ENCODE measurements at regions not wholly inside any gene's neighbourhood (a gene's known extent, or its start where the extent isn't known, plus 50 kb on each side); places are given as distances from the start of the nearest gene placed in this dataset.

GRCh38 chr2:94762600-94762999, 108.6 kb upstream of the TEKT4 start:
- Histone ChIP-seq H3K56ac (replicated peaks; ENCODE audit: insufficient read length, low read depth, low read length) (no peak overlapping the region), H3K4me3 (ENCODE audit: extremely low read depth in 1 of 4, insufficient read depth in 2 of 4, low read depth in 3 of 4, low read length in 4 of 4) (no peak overlapping the region), H3K4me2 (ENCODE audit: insufficient read depth in 1 of 2, low read depth in 2 of 2, low read length in 2 of 2) (no peak overlapping the region), H3K9me3 (ENCODE audit: insufficient read depth in 2 of 2, low read depth in 1 of 2, low read length in 1 of 2) (peaks cover 72 to 96% of the 10 kb centered on the region in 2 experiments), H3K23me2 (ENCODE audit: low read depth, low read length) (no peaks in the 10 kb centered on the region), H3K79me1 (ENCODE audit: low read depth, low read length) (no peaks in the 10 kb centered on the region), H2AFZ (ENCODE audit: low read length) (no peak overlapping the region), H2BK12ac (ENCODE audit: low read depth, low read length) (no peak overlapping the region), H2AK5ac (ENCODE audit: low read depth, low read length) (no peak overlapping the region), H3K23ac (ENCODE audit: insufficient read length) (no peak overlapping the region), H3K4me1 (replicated peaks in 1 of 4; ENCODE audit: control insufficient read depth in 3 of 4, insufficient read depth in 4 of 4, low read length in 3 of 4) (no peaks in the 10 kb centered on the region), H3K79me2 (ENCODE audit: control insufficient read depth in 1 of 2, insufficient read depth in 2 of 2, low read length in 2 of 2) (no peaks in the 10 kb centered on the region), H3K9ac (replicated peaks in 1 of 4; ENCODE audit: extremely low read depth in 1 of 4, low read depth in 3 of 4, low read length in 3 of 4) (no peak overlapping the region), H2BK15ac (ENCODE audit: low read length) (no peak overlapping the region), H3K18ac (ENCODE audit: extremely low read depth, low read length) (no peak overlapping the region), H2BK5ac (ENCODE audit: low read depth, low read length) (no peak overlapping the region), H3K36me3 (ENCODE audit: control insufficient read depth in 2 of 4, insufficient read depth in 4 of 4, low read length in 3 of 4) (no peaks in the 10 kb centered on the region; a peak in 1 of 8 replicates), H4K5ac (ENCODE audit: insufficient read length, low read depth, low read length) (no peak overlapping the region), H4K8ac (ENCODE audit: extremely low read depth, insufficient read depth, low read length) (no peak overlapping the region), H3K27me3 (replicated peaks in 1 of 4; ENCODE audit: control insufficient read depth in 3 of 4, extremely low read depth in 1 of 4, insufficient read depth in 3 of 4, low read length in 3 of 4) (no peaks in the 10 kb centered on the region), H4K20me1 (replicated peaks in 1 of 2; ENCODE audit: control insufficient read depth in 1 of 2, insufficient read depth in 2 of 2, low read length in 2 of 2) (no peaks in the 10 kb centered on the region), H3K14ac (ENCODE audit: insufficient read length) (no peak overlapping the region), H4K91ac (replicated peaks; ENCODE audit: insufficient read length, low read length) (no peak overlapping the region), H2BK20ac (ENCODE audit: low read length) (no peak overlapping the region), H2BK120ac (replicated peaks; ENCODE audit: low read depth, low read length) (no peak overlapping the region), H3K4ac (replicated peaks; ENCODE audit: insufficient read length, low read depth, low read length) (no peak overlapping the region), H3K27ac (ENCODE audit: low read depth, low read length) (no peak overlapping the region)
- no peak for TF ChIP-seq RNF2 (IDR thresholded peaks at IDR 0.05; ENCODE audit: borderline replicate concordance, low read depth, low read length, missing control alignments, poor library complexity, severe bottlenecking)
- no peak for TF ChIP-seq HDAC2 (IDR thresholded peaks at IDR 0.05; ENCODE audit: borderline replicate concordance in 1 of 2, low read depth in 2 of 2, low read length in 2 of 2)
- no peak for TF ChIP-seq CTBP2 (IDR thresholded peaks at IDR 0.05; ENCODE audit: borderline replicate concordance, insufficient read depth, insufficient read length, low read length)
- no peak for TF ChIP-seq BRCA1 (IDR thresholded peaks at IDR 0.05; ENCODE audit: low read depth, low read length)
- no peak for TF ChIP-seq KDM1A (IDR thresholded peaks at IDR 0.05; ENCODE audit: borderline replicate concordance, low read length)
- TF ChIP-seq ASH2L (IDR thresholded peaks at IDR 0.05; ENCODE audit: low read length) = no peak
- FAIRE-seq (no peak), DNase-seq (ENCODE audit: low read depth in 1 of 2, low spot score in 2 of 2) (no peak)
- CTCF ChIA-PET (ENCODE audit: partially characterized antibody) = no interaction called here
- POLR2A ChIA-PET (ENCODE audit: partially characterized antibody) = no interaction called here
- 77% methylated on average over 4 of the region's 5 CpGs; no CpG with 5 or more reads in 1 of the 2 experiments for whole genome bisulfite sequencing, 2 experiments (ENCODE audit: extremely low coverage in 1 of 2, insufficient coverage in 1 of 2, insufficient read length in 1 of 2, insufficient replicate concordance in 2 of 2, low coverage in 1 of 2, low lambda C conversion rate in 2 of 2, missing lambda C conversion rate in 1 of 2)
